Gastrocnemius medialis (tissue), 4 donors: ENCODE measurements at regions not wholly inside any gene's neighbourhood (a gene's known extent, or its start where the extent isn't known, plus 50 kb on each side); places are given as distances from the start of the nearest gene placed in this dataset.

Experiments used
- CTCF ChIP-seq, 5 experiments: fragments of 450-650 bp in 3 of 5; fragments of 200-600 bp in 2 of 5; sonication (generic) in 2 of 5; IDR thresholded peaks in 4 of 5; conservative IDR thresholded peaks in 1 of 5; 1 replicate in 4 of 5; 2 replicates in 1 of 5; pipeline ENCODE4 v1.5.1; 2016 to 2019; ENCODE audit warnings: antibody characterized with exemption in 5 of 5, mild to moderate bottlenecking in 3 of 5, moderate library complexity in 3 of 5
- POLR2A ChIP-seq, 2 donors: fragments of 450-650 bp; IDR thresholded peaks; one replicate each; pipeline ENCODE4 v1.6.1; 2017; ENCODE audit warnings: antibody characterized with exemption in 2 of 2, mild to moderate bottlenecking in 2 of 2, moderate library complexity in 2 of 2

DNA sequence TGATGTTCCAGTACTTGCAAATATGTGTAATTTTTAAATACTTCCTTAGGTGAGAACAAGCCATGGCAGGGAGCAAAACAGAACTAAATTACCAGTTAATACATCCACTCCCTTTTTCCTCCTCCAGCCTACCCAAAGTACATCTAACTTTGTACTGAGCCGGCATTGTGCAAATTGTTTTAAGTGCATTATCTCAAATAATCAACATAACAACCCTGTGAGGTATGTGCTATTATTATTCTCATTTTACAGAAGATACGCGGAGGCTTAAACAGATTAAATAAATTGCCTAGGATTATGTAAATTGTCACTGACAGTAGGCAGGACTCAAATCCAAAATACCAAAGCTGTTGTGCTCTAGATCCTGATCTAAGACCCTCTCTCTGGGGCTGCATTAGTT is 55.5 kb upstream of the KLF4 start:
- no peak for TF ChIP-seq POLR2A (IDR thresholded peaks at IDR 0.05)
- no peak for TF ChIP-seq CTCF (IDR thresholded peaks at IDR 0.05 in 4 of 5, conservative IDR thresholded peaks at IDR 0.05 in 1 of 5)
